ENCODE measurements at regions not wholly inside any gene's neighbourhood (a gene's known extent, or its start where the extent isn't known, plus 50 kb on each side); places are given as distances from the start of the nearest gene placed in this dataset.

DNA sequence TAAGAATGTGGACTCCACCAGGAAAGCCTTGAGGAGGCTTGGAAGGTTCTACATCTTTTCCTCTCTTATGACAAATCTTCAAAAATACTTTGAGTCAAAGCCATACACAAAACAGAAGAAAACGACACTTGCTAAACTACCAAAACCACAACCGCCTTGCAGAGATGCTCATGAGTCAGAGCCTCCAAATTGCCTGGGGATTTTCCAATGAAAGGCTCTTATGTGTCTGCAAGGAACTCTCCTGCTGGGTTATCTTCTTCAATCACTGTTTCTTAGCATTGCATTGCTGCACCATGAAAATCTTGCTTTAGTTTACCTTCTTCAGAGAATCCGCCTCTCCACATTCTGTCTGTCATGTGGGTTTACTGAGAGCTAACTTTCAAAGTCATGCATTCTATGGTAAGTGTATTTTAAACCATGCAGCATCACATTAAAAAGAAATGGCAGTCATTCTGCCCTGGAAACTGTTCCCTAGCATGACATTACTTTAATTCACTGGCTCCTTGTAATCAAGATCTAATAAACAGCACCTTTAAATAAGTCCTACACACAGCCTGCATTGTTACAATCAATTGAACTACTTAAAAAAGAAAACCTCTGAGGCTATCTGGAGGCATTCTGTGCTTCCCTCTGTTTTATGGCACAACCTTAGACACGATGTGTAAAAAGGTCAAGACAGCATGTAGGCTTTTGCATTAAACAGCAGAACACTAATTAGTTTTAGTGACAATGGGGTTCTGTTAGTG is 210.0 kb upstream of the FOXD3 start:
- Histone ChIP-seq H3K4me3 (ENCODE audit: low read length) (no peak overlapping the region), H3K4me1 (ENCODE audit: low read length) (no peaks in the 10 kb centered on the region), H3K9ac (ENCODE audit: low read length) (no peak overlapping the region), H3K36me3 (replicated peaks; ENCODE audit: low read depth, low read length) (no peaks in the 10 kb centered on the region), H4K20me1 (ENCODE audit: insufficient read depth, low read length) (no peaks in the 10 kb centered on the region), H2AFZ (ENCODE audit: low read depth, low read length) (no peak overlapping the region), H3K4me2 (ENCODE audit: low read length) (no peak overlapping the region), H3K27ac (ENCODE audit: low read length) (no peak overlapping the region), H3K27me3 (ENCODE audit: low read depth, low read length) (peaks cover 23% of the 10 kb centered on the region), H3K79me2 (ENCODE audit: low read length) (no peaks in the 10 kb centered on the region), H3K9me3 (ENCODE audit: insufficient read depth, low read length) (no peaks in the 10 kb centered on the region)
- TF ChIP-seq, protein P1, sequence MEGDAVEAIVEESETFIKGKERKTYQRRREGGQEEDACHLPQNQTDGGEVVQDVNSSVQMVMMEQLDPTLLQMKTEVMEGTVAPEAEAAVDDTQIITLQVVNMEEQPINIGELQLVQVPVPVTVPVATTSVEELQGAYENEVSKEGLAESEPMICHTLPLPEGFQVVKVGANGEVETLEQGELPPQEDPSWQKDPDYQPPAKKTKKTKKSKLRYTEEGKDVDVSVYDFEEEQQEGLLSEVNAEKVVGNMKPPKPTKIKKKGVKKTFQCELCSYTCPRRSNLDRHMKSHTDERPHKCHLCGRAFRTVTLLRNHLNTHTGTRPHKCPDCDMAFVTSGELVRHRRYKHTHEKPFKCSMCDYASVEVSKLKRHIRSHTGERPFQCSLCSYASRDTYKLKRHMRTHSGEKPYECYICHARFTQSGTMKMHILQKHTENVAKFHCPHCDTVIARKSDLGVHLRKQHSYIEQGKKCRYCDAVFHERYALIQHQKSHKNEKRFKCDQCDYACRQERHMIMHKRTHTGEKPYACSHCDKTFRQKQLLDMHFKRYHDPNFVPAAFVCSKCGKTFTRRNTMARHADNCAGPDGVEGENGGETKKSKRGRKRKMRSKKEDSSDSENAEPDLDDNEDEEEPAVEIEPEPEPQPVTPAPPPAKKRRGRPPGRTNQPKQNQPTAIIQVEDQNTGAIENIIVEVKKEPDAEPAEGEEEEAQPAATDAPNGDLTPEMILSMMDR (IDR thresholded peaks at IDR 0.05; ENCODE audit: low read depth, low read length), result no peak
- no peak for TF ChIP-seq EZH2phosphoT487 (IDR thresholded peaks at IDR 0.05; ENCODE audit: low read depth)

GRCh38 chr1:63115527-63115926 is 206.8 kb upstream of the FOXD3 start:
- H3K27ac ChIP-seq (ENCODE audit: low read length), result no peak overlapping the region
- no peak overlapping the region for H3K4me2 ChIP-seq (ENCODE audit: low read length)
- no peaks in the 10 kb centered on the region for H3K4me1 ChIP-seq (ENCODE audit: low read length)
- H2AFZ ChIP-seq (ENCODE audit: low read depth, low read length), result no peak overlapping the region
- no peaks in the 10 kb centered on the region for H4K20me1 ChIP-seq (ENCODE audit: insufficient read depth, low read length)
- no peaks in the 10 kb centered on the region for H3K79me2 ChIP-seq (ENCODE audit: low read length)
- H3K36me3 ChIP-seq (replicated peaks; ENCODE audit: low read depth, low read length), result no peaks in the 10 kb centered on the region
- H3K4me3 ChIP-seq (ENCODE audit: low read length), result no peak overlapping the region
- TF ChIP-seq, protein P1 (IDR thresholded peaks at IDR 0.05; ENCODE audit: low read depth, low read length), result no peak
- no peak for TF ChIP-seq EZH2phosphoT487 (IDR thresholded peaks at IDR 0.05; ENCODE audit: low read depth)
- no peaks in the 10 kb centered on the region for H3K9me3 ChIP-seq (ENCODE audit: insufficient read depth, low read length)
- H3K9ac ChIP-seq (ENCODE audit: low read length), result no peak overlapping the region
- peaks cover 11% of the 10 kb centered on the region for H3K27me3 ChIP-seq (ENCODE audit: low read depth, low read length)

GRCh38 chr1:63116016-63116415 is 206.4 kb upstream of the FOXD3 start:
- Histone ChIP-seq H3K4me2 (ENCODE audit: low read length) (no peak overlapping the region), H4K20me1 (ENCODE audit: insufficient read depth, low read length) (no peaks in the 10 kb centered on the region), H2AFZ (ENCODE audit: low read depth, low read length) (no peak overlapping the region), H3K4me3 (ENCODE audit: low read length) (no peak overlapping the region), H3K27me3 (ENCODE audit: low read depth, low read length) (peaks cover 11% of the 10 kb centered on the region), H3K27ac (ENCODE audit: low read length) (no peak overlapping the region), H3K9ac (ENCODE audit: low read length) (no peak overlapping the region), H3K36me3 (replicated peaks; ENCODE audit: low read depth, low read length) (no peaks in the 10 kb centered on the region), H3K4me1 (ENCODE audit: low read length) (no peaks in the 10 kb centered on the region), H3K79me2 (ENCODE audit: low read length) (no peaks in the 10 kb centered on the region), H3K9me3 (ENCODE audit: insufficient read depth, low read length) (no peaks in the 10 kb centered on the region)
- no peak for TF ChIP-seq EZH2phosphoT487 (IDR thresholded peaks at IDR 0.05; ENCODE audit: low read depth)

GRCh38 chr1:63119575-63120155 is 202.7 kb upstream of the FOXD3 start:
- H3K27ac ChIP-seq (ENCODE audit: low read length), result no peak overlapping the region
- H3K4me1 ChIP-seq (ENCODE audit: low read length), result peaks cover 15% of the 10 kb centered on the region
- H3K9ac ChIP-seq (ENCODE audit: low read length), result no peak overlapping the region
- H3K4me2 ChIP-seq (ENCODE audit: low read length), result no peak overlapping the region
- H3K27me3 ChIP-seq (ENCODE audit: low read depth, low read length), result no peaks in the 10 kb centered on the region
- H3K9me3 ChIP-seq (ENCODE audit: insufficient read depth, low read length), result no peaks in the 10 kb centered on the region
- no peaks in the 10 kb centered on the region for H3K36me3 ChIP-seq (replicated peaks; ENCODE audit: low read depth, low read length)
- H4K20me1 ChIP-seq (ENCODE audit: insufficient read depth, low read length), result no peaks in the 10 kb centered on the region
- H3K79me2 ChIP-seq (ENCODE audit: low read length), result no peaks in the 10 kb centered on the region
- TF ChIP-seq, protein P1 (IDR thresholded peaks at IDR 0.05; ENCODE audit: low read depth, low read length), result no peak
- TF ChIP-seq EZH2phosphoT487 (IDR thresholded peaks at IDR 0.05; ENCODE audit: low read depth), result no peak
- no peak overlapping the region for H3K4me3 ChIP-seq (ENCODE audit: low read length)
- no peak overlapping the region for H2AFZ ChIP-seq (ENCODE audit: low read depth, low read length)
